ENCODE measurements at regions not wholly inside any gene's neighbourhood (a gene's known extent, or its start where the extent isn't known, plus 50 kb on each side); places are given as distances from the start of the nearest gene placed in this dataset.
A peak's percentile ranks its signal among the peaks of the same experiment; 100 is the strongest.

DNA sequence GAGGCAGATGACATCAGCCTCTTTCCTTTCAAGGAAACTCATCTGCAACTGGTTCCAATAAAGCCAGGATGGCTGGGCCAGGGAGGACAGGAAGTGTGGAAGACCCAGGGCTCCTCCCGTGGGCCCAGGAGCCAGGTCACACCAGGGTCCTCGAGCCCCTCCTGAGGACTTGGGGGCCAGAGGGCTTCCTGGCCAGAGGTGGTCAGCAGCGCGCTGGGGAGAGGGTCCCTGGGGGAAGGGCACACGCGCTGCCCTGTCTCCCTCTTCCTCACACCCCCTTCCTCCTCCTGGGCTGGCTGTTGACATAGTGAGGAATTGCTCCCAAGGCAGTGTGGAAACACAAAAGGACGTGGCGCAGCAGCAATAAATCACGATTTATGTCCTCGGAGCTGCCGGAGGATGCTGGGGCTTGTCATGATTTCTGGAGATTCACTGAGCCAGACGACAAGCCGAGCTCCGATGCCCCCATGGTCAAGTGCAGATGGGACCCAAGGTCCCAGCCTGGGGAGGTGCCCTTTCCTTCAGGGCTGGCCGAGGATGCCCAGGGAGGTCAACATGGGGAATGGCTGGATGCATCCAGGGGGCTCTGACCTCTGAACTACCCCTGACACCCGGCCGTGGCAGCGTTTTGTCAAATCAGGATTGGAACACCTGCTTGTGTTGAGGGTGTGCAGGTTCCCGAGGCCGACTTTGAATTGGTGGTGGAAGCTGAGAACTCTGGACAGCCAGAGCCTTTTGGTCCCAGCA lies 152.6 kb downstream of the IRF8 start:
- DNase-seq: peak in 3 of 10 donors; percentile 65 to 77 (median 73)
- intact Hi-C loops (cut with DNase I): no loop called here

DNA sequence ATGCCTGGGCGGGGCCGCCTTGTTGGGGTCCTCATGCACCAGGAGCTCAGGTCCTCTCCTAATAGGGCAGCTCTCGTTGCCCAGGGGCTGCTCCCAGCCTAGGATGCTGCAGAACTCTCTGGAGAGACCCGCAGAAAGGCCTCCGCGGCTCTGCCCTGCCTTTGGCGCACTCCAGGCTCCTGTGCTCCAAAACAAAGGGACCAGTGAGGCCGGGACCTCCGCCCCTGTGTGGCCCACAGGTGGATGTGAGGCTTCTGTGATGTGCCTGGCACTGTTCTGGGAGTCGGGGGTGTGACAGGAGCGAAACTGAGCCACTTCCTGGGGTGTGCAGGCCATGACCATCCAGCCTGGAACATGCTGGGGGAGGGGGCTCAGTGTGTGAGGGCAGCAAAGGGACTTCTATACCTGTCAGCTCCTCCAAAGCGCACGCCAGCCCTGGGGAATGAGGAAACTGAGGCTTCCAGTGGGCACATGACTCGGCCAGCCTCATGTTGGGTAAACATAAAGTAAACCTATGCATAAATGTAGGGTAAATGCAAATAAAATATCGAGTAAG lies 153.2 kb downstream of the IRF8 start:
- DNase-seq: peak in 2 of 10 donors; percentile 51 to 69
- intact Hi-C loops (cut with DNase I): no loop called here

- DNase-seq: peak in 2 of 10 donors; percentile 72 to 76
Measured at GRCh38 chr16:86052926-86053325, 154.0 kb downstream of the IRF8 start.

GRCh38 chr16:86059253-86060171 lies 160.6 kb downstream of the IRF8 start:
- intact Hi-C loops (cut with DNase I): no loop called here
- DNase-seq: peak in 8 of 10 donors; percentile 47 to 95 (median 68)

More at GRCh38 chr16:86052926-86053325, 154.0 kb downstream of the IRF8 start:
- intact Hi-C loops (cut with DNase I): no loop called here

- intact Hi-C loops (cut with DNase I): no loop called here
- DNase-seq: peak in 3 of 10 donors; percentile 53 to 64 (median 60)
Measured at GRCh38 chr16:86060381-86061317, 161.7 kb downstream of the IRF8 start.

DNA sequence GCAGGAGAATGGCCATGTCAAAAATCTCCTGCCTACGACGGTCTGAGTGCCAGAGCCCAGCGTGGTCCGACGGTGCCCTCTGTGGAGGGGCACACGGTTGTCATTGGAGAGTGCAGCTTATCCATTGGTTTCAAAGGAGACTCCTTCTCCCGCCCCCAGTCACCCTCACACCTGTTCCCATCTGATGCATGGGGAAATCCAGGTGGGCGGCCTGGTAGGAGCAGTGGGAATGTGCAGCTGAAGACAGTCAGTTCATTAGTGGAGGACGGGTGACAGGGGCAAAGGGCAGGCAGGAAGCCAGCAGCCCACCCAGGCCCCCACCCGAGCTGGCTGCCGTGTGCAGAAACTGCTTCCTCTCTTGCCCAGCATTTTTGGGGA lies 162.3 kb downstream of the IRF8 start:
- DNase-seq: peak in 3 of 10 donors; percentile 33 to 52 (median 41)
- intact Hi-C loops (cut with DNase I): no loop called here

DNA sequence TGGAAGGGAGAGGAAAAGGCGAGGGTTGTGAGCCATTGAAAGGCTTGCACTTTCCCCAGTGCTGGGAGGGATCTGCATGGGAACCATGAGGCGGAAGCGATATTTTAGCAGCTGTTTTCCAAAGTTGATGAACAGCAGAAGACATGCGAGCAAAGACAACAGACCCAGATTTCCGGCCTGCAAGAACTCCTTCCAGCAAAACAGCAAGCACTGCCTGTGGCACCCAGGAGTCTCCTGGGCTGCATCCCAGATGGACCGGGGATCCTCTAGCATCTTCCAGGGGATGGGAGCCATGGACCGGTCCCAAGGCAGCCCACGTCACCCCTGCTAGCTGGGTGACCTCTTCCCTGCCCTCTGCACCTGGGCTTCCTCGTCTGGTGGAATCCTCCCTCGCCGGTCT lies 162.8 kb downstream of the IRF8 start:
- intact Hi-C loops (cut with DNase I): no loop called here
- peak in 3 of 10 donors; percentile 33 to 60 (median 51) for DNase-seq

GRCh38 chr16:86062271-86062965 lies 163.5 kb downstream of the IRF8 start:
- intact Hi-C loops (cut with DNase I): no loop called here
- DNase-seq: peak in 3 of 10 donors; percentile 26 to 62 (median 30)

DNA sequence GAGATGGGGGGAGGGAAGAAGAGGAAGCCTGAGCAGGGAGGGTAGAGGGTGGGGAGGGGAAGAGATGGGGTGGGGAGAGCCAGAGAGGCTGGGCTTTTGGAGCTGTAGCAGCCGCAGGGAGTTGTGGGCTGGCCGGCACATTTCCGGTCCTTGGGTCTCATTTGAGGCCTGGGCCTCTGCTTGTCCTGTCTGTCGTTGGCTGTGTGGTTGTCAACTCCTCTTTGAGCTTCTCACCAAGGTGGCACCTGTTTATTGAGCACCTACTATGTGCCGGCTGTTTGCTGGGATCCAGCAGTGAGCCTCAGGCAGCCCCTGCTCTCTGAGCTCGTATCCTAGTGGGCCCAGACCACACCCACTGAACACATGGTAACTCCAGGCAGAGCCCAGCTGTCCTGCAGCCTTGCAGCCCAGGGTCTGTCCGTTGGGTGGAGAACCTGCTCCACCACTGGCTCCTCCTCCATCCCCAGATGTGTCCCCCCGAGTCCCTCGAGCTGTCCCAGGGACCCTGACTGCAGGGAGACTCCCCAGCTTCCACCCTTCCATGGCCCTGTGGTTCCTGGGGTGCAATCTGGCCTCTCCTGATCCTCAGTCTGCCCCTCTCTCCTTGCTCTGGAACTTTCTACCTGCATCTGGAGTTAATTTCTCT lies 164.9 kb downstream of the IRF8 start:
- DNase-seq: peak in 3 of 10 donors; percentile 21 to 61 (median 52)
- intact Hi-C loops (cut with DNase I): no loop called here

DNA sequence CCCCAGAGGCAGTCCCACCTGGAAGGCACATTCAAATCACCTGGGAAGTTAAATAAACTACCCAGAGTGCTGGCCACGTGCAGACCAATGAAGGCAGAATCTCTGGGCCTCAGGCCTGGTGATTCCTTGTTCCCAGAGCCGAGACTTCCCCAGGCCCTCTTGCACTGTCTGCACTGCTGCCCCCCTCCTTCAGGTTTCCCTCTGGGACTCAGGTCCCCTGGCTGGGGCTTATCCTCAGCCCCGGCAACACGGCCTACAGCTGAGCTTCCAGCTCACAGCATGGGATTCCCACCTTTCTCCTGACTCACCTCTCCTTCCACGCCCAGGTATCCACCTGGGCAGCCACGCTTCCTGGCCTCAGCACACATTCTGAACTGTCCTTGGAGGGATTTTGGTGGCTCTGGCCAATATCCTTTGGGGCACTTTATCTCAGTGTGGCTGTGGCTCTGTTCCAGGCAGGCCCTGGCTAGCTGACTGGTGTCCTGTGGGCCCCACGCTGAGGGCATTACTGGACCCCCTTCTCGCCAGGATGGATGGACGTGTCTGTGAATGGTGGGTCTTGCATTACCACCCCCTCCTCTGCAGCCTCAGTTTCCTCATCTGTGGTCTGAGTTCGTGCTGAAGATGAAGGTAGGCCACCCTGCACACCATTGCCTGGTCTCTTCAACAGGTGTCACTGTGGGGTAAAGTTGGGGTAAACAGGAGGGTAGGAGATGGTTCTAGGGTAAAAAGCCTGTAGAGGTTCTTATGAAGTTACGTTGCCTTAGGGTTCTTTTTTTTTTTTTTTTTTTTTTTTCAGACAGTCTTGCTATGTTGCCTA lies 165.7 kb downstream of the IRF8 start:
- intact Hi-C loops (cut with DNase I): no loop called here
- DNase-seq: peak in 3 of 10 donors; percentile 19 to 58 (median 40)

GRCh38 chr16:86065711-86066110 lies 166.7 kb downstream of the IRF8 start:
- peak in 3 of 10 donors; percentile 47 to 55 (median 50) for DNase-seq
- intact Hi-C loops (cut with DNase I): no loop called here

DNA sequence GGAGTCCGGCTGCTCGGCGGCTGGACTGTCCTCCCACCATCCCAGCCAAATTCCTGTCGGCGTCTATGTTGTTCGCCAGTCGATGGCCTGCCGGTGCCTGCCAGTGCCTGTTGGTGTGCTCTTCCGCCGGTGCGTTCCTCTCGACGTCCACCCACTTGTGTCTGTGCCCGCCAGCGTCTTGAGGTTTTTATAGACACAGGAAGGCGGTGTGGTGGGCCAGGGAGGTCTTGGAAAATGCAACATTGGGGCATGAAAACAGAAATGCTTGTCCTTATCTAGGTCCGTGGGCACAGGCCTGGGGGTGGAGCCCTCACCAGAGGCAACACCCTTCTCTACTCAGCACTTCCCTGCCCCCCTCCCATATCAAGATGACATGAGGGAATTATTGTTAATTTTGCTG lies 167.8 kb downstream of the IRF8 start:
- DNase-seq: peak in 3 of 10 donors; percentile 40 to 86 (median 76)
- intact Hi-C loops (cut with DNase I): no loop called here

- intact Hi-C loops (cut with DNase I): no loop called here
- peak in 3 of 10 donors; percentile 58 to 69 (median 67) for DNase-seq
Measured at GRCh38 chr16:86067516-86067915, 168.6 kb downstream of the IRF8 start.

DNA sequence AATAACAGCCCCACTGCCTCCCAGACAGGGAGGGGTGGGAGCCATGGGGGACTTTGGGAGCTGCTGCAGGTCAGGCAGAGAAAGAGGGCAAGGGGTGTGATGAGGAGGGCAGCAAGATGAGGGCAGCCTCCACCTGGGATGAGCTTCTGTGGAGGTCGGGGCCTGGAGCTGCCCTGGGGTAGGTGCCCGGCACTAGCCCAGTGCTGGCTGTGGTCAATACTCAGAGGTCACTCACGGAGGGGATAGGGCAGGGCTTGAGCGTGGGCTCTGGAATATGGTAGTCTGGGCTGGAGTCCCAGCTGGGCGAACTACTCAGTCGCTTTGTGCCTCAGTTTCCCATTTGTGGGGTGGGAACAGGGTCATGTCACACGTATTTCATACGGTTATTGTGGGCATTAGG lies 169.0 kb downstream of the IRF8 start:
- intact Hi-C loops (cut with DNase I): no loop called here
- DNase-seq: peak in 3 of 10 donors; percentile 31 to 60 (median 49)

DNA sequence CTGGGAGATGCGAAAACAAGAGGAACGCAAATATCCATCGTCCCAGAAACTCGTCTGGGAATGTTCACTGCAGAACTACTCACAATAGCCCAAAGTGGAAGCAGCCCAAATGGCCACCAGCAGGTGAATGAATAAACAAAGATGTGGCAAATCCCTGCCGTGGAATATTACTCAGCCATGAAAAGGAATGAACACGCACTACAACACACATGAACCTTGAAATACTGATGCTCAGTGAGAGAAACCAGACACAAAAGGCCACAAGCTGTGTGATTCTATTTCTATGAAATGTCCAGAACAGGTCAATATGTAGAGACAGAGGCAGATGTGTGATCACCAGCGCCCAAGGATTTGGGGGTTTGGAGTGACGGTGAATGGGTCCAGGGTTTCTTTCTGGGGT lies 169.8 kb downstream of the IRF8 start:
- intact Hi-C loops (cut with DNase I): no loop called here
- no peak for DNase-seq

GRCh38 chr16:86069736-86070298 lies 170.9 kb downstream of the IRF8 start:
- DNase-seq: peak in 3 of 10 donors; percentile 50 to 75 (median 52)
- intact Hi-C loops (cut with DNase I): loop anchor here (10.0 kb wide), 1 partner anchor 275 kb away; no protein-coding TSS in a partner anchor

DNA sequence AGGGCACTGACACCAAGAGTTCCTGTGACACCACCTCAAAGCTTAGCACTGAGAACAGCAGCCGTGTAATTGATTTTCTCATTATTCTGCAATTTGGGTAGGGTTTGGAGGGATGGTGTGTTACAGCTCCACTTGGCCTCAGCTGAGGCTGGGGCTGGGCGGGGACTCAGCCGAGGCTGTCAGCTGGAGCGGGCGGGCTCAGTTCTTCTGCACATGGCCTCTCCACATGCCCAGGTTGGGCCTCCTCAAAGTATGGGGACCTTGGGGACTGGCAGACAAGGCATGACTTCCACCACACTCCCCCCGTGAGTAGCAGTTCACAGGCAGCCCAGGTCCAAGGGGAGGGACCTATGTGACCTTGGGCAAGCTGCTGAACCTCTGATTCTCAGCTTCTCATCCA lies 171.5 kb downstream of the IRF8 start:
- intact Hi-C loops (cut with DNase I): loop anchor here (10.0 kb wide), 1 partner anchor 274 kb away; no protein-coding TSS in a partner anchor
- peak in 3 of 10 donors; percentile 39 to 79 (median 63) for DNase-seq

All from posterior cingulate gyrus (tissue), 11 donors.